GM18873 (cell line): ENCODE measurements at regions not wholly inside any gene's neighbourhood (a gene's known extent, or its start where the extent isn't known, plus 50 kb on each side); places are given as distances from the start of the nearest gene placed in this dataset.
A peak's percentile ranks its signal among the peaks of the same experiment; 100 is the strongest.

Experiments used
- ATAC-seq: cut with Tn5 transposase; IDR thresholded peaks from one replicate; pipeline ENCODE4 v1.9.1; 2021; ENCODE audit warnings: mild to moderate bottlenecking, moderate library complexity, moderate number of reproducible peaks; ENCODE audit not compliant: unreplicated experiment, low FRiP score

- no peak for ATAC-seq
Observed at GRCh38 chr6:121806116-121806515, 370.7 kb downstream of the GJA1 start.

GRCh38 chr6:121809211-121809610 lies 373.8 kb downstream of the GJA1 start:
- ATAC-seq = no peak

GRCh38 chr6:121810158-121811032 lies 374.9 kb downstream of the GJA1 start:
- no peak for ATAC-seq

- no peak for ATAC-seq
Observed at GRCh38 chr6:121811106-121811505, 375.7 kb downstream of the GJA1 start.

- ATAC-seq = no peak
Observed at GRCh38 chr6:121816361-121816760, 380.9 kb downstream of the GJA1 start.

GRCh38 chr6:121816906-121817540 lies 381.6 kb downstream of the GJA1 start:
- no peak for ATAC-seq

- no peak for ATAC-seq
Observed at GRCh38 chr6:121823437-121823851, 388.0 kb downstream of the GJA1 start.

GRCh38 chr6:121826156-121826810 lies 390.8 kb downstream of the GJA1 start:
- ATAC-seq = no peak

GRCh38 chr6:121828146-121828886 lies 392.9 kb downstream of the GJA1 start:
- ATAC-seq = no peak

GRCh38 chr6:121830736-121831135 lies 395.3 kb downstream of the GJA1 start:
- ATAC-seq = no peak

- no peak for ATAC-seq
Observed at GRCh38 chr6:121835662-121836061, 400.2 kb downstream of the GJA1 start.

GRCh38 chr6:121837545-121838229 lies 402.2 kb downstream of the GJA1 start:
- ATAC-seq = no peak

- no peak for ATAC-seq
Observed at GRCh38 chr6:121838842-121839241, 403.4 kb downstream of the GJA1 start.

- no peak for ATAC-seq
Observed at GRCh38 chr6:121839896-121840295, 404.4 kb downstream of the GJA1 start.

GRCh38 chr6:121844898-121845297 lies 409.5 kb downstream of the GJA1 start:
- no peak for ATAC-seq

GRCh38 chr6:121847806-121848522 lies 412.5 kb downstream of the GJA1 start:
- ATAC-seq = no peak

GRCh38 chr6:121848523-121849255 lies 413.2 kb downstream of the GJA1 start:
- no peak for ATAC-seq

- ATAC-seq = peak; percentile 50
Observed at GRCh38 chr6:121849477-121849876, 414.0 kb downstream of the GJA1 start.

- no peak for ATAC-seq
Observed at GRCh38 chr6:121851056-121851455, 415.6 kb downstream of the GJA1 start.
